Stimulated activated CD4-positive, alpha-beta T cell treated with anti-CD3 and anti-CD28 coated beads, Interleukin-12 subunit alpha, Interleukin-12 subunit beta, amount 100 ng/mL, for 48 hours (primary cell): ENCODE measurements at regions not wholly inside any gene's neighbourhood (a gene's known extent, or its start where the extent isn't known, plus 50 kb on each side); places are given as distances from the start of the nearest gene placed in this dataset.
"Not testable (repeated sequence)": the region's sequence is repeated elsewhere in the genome, so short reads cannot be mapped to it uniquely, and the experiment has no call there.

ENCODE experiments used
- DNase-seq, 3 donors: peaks; one replicate each; pipeline ENCODE4 v3.0.0-alpha.2; 2020; ENCODE audit warnings: low read depth in 2 of 3, low spot score in 1 of 3

- no peak for DNase-seq
Measured at GRCh38 chr4:19117022-19117421, 1095.5 kb upstream of the LCORL start.

DNA sequence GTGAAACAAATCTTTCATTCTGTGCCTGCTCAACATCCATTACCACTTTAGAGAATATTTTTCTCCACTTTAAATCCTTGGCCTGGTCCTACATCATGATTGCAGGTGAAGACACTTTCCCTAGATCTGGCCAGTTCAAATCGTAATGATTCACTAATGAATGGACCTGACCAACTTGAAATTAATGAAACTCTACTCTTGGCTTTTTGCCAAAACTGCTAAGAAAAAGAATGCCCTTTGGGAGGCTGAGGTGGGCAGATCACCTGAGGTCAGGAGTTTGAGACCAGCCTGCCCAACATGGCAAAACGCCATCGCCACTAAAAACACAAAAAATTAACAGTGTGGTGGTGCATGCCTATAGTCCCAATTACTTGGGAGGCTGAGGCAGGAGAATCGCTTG lies 1082.6 kb upstream of the LCORL start:
- no peak for DNase-seq

DNA sequence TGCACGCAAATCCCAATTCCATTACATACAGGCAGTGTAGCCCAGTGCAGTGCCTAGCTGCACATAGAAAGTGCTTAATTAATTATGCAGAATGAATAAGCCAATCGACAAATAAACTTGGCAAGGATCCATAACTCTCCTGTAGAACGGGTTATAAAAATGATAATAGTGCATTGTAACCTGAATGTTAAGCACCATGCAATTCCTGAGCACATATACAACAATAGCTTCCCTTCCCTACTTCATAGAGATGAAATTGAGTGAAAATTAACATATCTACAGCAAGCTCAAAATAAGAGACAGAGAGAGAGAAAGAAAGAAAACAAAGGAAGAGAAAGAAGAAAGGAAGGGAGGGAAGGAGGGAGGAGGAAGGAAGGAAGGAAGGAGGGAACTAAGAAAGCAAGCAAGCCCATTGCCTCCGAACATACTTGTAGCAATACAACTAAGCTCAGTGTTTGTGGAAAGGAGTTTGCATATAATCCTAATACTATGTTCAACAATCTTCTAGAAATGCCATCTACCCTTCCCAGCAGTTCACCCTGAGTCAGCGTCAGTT lies 1074.0 kb upstream of the LCORL start:
- no peak for DNase-seq

DNA sequence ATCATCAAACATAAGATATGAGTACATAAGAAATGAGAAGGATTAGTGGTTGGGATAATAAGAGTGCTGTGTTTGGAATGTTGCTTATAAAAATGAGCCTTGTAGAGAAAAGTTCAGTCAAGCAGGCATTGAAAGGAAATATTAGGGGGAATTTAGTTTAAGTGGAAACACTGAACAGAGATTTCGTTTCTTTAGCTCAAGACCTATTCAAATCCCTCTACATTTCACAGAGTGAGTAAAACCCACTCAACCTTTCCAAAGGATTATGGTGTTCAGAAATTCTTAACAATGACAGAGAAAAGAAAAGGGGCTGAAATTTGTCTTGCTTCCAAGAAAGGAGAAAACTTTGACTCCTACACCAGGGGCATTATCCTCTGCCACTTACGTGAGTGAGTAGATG lies 1072.4 kb upstream of the LCORL start:
- DNase-seq = no peak

GRCh38 chr4:19092797-19093196 lies 1071.2 kb upstream of the LCORL start:
- no peak for DNase-seq

GRCh38 chr4:19074036-19074435 lies 1052.5 kb upstream of the LCORL start:
- DNase-seq = no peak

DNA sequence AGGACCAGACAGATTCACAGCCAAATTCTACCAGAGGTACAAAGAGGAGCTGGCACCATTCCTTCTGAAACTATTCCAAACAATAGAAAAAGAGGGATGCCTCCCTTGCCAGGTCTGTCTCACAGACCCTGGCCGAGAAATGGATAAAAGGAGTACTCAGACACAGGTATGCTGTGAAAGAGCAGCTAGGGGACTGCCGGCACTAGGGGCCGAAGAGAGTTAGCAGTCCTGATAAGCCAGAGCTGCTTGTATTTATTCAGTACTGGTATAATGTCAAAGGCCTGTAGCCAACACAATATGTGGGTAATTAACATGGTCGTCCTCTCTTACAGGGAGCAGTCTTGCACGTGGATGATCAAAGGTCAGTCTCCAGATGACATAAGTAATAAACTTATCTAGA lies 1042.1 kb upstream of the LCORL start:
- no peak for DNase-seq

DNA sequence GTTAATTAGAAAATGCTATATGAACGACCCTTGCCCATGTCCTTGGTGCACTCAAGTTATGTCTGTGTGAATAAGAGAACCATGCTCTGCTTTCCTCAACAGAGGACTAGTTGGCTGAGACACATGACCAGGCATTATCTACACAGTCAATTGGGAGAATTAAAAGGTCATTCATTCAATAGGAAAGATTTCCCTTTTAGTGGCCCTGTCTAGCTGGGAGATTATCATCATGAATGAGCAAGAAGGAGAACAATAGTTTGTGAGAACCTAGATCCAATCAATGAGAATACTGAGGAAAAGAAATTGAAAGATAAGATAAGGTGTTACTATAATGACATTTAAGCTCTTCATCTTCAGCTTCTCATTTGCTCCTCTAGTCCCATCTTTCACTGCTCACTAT lies 1033.4 kb upstream of the LCORL start:
- no peak for DNase-seq

DNA sequence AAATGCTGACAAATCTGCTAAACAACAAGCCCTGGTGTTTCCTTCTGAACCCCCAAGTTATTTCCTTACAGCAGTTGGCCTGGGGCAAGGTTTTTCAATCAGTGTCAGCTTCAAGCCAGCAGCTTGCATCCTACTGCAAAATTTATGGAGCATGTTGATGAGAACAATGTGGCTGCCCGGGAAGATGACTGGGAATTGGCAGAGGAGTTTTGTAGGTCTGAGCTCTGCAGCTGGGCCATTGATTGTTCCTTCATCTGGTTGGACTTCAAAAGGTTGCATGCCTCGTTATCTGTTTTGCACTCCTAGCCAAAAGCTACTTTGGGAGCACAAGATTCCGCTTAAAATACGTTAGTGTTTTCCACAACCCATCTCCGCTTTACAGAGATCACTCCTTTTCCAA lies 1030.3 kb upstream of the LCORL start:
- DNase-seq = no peak

- no peak for DNase-seq
Measured at GRCh38 chr4:19047279-19047880, 1025.8 kb upstream of the LCORL start.

- DNase-seq = no peak
Measured at GRCh38 chr4:19039816-19040215, 1018.3 kb upstream of the LCORL start.

DNA sequence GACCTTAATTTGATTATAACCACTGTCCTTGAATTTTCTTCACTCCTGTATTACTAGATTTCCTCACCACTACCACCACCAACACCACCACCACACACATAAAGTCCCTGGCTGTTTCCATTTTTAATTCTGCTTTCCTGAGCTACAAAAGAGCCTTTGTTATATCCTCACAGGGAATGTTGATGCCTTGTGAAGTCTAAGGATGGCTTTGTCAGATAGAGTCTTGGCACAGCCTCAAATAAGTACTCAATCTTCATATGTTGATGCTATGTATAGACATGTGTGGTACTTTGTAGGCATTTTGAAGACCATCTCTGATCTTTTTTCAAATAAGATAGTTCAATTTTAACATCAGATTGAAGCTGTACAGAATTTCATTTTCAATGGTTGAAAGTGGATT lies 1016.7 kb upstream of the LCORL start:
- DNase-seq = no peak

DNA sequence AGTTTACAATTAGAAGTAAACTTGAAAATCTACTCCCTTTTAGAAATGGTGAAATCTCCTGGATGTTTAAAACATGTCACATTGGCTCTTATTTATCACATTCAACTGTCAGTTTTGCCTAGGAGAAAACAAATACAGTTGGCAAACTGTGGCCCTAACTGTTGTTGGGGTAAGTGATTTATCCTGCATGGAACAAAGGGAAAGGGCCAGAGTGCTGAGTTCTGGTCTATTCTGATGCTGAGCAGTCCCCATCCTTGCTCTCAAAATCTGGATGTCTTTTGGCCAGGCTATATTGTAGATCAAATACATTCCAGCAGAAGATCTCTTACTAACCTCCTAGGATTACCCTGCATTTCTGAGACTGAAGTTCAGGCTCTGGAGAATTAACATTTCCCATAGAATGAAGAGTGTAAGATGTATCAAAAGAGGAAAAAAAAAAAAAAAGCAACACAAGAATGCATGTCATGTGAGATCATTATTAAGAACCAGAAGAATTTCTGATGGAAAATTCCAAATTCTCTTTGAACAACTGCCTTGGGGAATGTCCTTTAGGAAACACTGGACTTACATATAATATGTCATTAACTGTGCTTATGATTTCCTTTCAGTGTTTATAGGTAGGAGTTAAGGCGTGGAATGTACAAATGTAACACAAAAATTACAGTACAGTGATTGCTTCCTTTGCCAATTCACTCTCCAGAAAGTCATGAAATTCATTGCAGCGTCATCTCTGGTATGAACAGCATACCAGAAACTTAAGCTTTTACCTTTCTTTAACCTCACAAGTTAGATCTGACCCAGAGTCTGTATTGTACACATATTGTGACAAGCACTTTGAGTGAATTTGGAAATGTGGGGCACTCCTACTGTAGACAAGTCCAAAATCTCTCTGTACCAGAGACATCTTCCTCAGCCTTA lies 1012.5 kb upstream of the LCORL start:
- DNase-seq = no peak

DNA sequence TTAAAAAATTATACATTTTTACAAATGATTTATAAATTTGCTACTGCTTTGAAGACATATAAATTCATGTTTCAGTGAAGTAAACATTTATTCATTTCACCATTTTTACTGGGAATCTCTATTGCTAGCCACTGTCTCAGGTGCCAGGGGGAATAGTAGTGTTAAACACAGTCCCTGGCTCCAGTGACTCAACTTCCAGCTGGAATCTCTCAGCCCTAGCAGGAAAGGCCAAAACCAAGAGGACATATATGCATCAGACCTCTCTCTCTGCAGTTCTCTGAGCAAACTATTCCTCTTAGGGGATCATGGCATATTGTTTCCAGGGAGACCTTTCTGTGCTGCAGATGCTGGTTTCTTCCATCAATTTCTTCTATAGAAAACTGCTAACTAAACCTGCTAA lies 1009.0 kb upstream of the LCORL start:
- no peak for DNase-seq

- DNase-seq = no peak
Measured at GRCh38 chr4:19030048-19030447, 1008.5 kb upstream of the LCORL start.

GRCh38 chr4:19026281-19026680 lies 1004.7 kb upstream of the LCORL start:
- no peak for DNase-seq

- DNase-seq = no peak
Measured at GRCh38 chr4:19025031-19025430, 1003.5 kb upstream of the LCORL start.

DNA sequence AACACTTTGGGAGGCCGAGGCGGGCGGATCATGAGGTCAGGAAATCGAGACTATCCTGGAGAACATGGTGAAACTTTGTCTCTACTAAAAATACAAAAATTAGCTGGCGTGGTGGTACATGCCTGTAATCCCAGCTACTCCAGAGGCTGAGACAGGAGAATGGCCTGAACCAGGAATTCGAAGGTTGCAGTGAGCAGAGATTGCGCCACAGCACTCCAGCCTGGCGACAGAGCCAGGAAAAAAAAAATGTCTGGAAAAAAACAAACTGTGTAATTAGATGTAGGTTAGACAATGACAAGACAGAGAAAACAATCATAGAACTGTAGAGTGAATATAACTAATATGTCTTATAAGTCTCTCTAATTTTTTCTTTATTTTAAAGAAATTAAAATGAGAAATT lies 1002.5 kb upstream of the LCORL start:
- no peak for DNase-seq

DNA sequence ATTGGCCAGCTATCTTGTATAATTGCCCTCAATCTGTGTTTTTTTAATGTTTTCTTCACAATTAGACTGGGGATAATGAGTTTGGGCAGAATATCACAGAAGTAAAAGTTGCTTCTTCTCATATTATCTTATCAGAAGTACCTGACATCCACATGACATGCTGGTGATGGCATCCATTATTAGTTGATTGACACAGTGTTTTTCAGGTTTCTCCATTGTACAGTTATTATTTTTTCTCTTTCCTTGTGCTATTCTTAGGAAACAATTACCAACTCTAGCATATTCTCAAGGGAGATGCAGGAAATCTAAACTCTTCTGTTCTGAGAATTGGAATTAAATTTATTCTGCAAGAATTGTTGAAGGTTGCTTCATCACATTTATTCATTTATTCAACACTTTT lies 1000.1 kb upstream of the LCORL start:
- DNase-seq = no peak

- DNase-seq = not testable (repeated sequence)
Measured at GRCh38 chr4:19016550-19016949, 995.0 kb upstream of the LCORL start.

GRCh38 chr4:19014594-19014993 lies 993.0 kb upstream of the LCORL start:
- no peak for DNase-seq

- DNase-seq = no peak
Measured at GRCh38 chr4:19010761-19011160, 989.2 kb upstream of the LCORL start.
